HG03045 (cell line): ENCODE measurements at regions not wholly inside any gene's neighbourhood (a gene's known extent, or its start where the extent isn't known, plus 50 kb on each side); places are given as distances from the start of the nearest gene placed in this dataset.
"Not testable (repeated sequence)": the region's sequence is repeated elsewhere in the genome, so short reads cannot be mapped to it uniquely, and the experiment has no call there.

Experiments used
- ATAC-seq: cut with Tn5 transposase; IDR thresholded peaks from one replicate; pipeline ENCODE4 v1.9.1; 2021; ENCODE audit warnings: mild to moderate bottlenecking, moderate library complexity; ENCODE audit not compliant: unreplicated experiment

DNA sequence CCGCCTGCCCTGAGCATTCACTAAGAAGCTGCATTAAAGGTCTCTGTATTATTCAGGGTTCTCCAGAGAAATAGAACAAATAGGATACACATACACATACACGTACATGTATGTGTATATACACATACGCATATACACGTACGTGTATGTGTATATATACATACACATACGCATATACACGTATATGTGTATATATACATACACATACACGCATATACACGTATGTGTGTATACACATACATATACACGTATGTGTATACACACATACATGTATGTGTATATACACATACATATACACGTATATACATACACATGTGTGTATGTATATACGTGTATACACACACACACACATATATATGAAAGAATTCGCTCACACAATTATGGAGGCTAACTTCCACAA, 108.9 kb upstream of the BARHL2 start:
- no peak for ATAC-seq

DNA sequence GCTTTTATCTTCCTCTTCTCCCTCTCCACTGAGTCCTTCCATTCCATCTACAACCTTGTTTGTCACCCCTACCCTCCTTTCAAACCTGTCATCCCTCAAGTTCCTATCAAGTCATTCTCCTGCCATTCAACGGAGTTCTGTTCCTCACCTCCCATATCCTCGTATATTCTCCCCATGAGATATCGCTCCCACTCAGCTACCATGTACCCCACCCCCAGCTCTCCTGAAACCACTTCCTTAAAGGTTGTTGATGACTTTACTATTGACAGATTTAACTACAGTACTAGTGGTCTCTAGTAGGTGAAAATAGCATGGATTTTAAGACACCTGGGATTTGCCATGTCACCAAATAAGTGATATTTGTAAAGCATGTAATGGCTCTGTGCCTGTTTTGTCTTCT, 107.4 kb upstream of the BARHL2 start:
- ATAC-seq, result no peak

DNA sequence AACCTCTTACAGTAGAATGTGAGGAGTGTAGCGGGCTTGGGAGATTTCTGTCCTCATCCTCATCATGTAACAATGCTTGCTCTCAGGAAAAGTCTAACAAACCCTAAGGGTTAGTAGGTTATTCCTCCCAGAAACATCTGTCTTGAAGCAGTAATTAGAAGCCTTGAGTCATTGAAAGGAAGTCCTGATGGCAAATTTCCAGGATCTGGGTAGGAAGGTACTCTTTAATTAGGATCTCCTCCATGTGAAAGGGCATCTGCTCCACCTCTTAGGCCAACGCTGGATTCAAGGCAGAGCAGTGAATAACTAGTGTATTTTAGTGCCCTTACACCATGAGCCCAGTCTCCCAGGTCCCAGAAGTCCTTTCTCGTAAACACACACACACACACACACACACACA, 106.6 kb upstream of the BARHL2 start:
- ATAC-seq, result no peak

DNA sequence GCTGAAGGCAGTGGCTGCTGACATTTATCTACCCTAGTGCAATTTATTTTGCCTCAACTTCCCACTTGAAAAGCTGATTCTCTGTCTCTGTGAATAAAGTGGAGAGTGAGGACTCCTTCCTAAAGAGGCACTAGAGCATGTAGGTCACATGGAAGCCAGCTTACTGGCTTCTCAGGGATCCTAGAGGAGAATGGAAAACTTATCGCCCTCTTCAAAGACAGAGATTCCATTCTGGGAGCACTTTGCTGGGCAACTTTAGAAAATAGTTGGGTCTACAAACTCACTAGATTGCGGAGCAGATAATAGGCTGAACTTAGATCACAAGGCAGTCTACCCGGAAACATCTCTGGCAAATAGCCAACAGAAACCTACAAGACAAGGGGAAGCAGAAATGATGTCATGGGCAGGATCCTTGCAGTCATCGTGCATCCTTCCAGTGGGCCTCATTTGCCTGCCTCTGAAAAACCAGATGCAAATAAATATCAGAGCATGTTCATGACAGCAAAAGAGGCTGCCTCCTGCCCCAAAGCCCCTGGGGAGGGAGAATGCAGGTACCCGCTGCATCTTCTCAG, 104.8 kb upstream of the BARHL2 start:
- no peak for ATAC-seq

DNA sequence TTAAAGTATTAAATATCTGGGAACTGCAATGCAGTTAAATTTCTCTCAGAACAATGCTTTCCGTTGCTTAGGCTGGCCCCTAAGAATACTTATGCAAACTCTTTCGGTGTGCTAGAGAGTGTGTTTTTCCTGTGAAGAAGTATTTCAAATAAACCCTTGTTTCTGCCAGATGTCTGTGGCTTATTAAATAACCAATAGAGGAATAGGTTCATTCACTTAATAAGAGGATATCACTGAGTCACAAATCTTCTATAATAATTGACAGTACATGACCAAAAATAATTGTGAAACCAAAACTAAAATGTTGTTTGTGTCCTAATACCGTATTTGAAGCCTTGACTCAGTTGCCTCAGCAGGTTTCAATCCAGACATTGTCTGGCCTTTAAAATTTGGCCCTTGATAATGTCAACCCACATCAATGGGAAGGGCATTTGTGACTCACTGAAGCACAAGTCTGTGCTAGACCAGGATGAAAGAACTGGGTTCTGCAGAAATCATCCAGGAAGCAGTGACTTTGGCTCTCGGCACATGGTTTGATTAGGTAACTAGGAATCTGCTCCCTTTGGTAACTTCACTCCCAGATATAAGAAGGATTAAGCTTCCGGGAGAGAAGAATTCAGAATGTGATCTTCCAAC, 104.2 kb upstream of the BARHL2 start:
- ATAC-seq, result no peak

DNA sequence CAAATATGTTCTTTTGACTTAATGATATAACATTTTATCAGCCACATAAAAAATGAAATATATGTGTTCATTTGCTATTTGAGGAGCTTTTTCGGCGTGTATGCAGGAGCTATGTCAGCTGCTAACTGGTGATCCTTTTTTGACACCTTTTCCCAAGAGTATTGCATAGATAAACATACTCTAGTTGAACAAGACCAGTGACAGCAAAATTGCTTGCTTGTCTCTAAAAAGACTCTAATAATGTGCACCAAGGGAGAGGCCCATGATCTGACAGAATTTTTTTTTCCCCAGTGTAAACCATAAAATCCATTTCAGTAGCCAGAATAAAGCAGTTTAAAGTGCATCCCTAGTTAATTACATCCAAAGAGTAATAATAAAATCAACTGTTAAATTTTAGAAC, 103.6 kb upstream of the BARHL2 start:
- ATAC-seq, result no peak

DNA sequence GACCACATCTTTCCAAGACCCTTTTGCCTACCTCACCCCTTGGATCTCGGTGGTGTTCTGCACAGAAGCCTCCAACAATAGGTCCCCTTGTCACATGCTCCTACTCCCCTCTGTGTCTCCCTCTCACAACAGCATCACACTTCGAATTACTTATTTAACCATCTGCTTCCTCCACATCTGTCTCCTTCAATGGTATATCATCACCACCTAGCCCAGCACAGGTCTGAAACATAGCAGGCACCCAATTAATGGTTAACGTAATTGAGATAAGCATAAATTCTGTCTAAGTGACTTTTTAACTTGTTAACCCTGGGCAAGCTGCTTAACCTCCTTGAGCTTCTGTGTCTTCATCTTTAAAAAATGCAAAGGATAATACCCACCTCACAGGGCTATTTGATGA, 100.3 kb upstream of the BARHL2 start:
- ATAC-seq, result no peak

DNA sequence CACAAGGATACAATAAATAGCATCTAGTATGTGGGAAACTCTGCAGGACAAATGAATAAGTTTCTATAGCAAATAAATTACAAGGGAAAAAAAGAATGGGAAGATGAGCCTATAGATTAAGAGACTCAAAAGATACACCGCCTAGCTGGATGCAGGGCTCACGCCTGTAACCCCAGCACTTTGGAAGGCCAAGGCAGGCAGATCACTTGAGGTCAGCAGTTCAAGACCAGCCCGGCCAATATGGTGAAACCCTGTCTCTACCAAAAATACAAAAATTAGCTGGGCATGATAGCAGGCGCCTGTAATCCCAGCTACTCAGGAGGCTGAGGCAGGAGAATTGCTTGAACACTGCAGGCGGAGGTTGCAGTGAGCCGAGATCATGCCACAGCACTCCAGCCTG, 95.1 kb upstream of the BARHL2 start:
- ATAC-seq, result not testable (repeated sequence)

DNA sequence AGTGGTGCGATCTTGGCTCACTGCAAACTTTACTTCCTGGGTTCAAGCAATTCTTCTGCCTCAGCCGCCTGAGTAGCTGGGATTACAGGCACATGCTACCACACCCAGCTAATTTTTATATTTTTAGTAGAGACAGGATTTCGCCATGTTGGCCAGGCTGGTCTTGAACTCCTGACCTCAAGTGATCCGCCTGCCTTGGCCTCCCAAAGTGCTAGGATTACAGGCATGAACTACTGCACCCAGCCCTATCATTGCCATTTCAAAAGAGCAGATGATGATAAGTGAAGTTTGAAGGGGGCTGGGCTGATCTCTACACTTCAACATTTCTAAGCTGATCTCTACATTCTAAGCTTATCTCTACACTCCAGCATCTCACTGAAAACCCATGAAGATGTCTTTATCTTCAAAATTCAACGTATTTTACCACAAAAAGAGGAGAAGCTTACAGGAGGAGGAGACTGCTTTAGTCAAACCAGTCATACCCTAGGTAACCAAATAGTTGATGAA, 94.4 kb upstream of the BARHL2 start:
- not testable (repeated sequence) for ATAC-seq

DNA sequence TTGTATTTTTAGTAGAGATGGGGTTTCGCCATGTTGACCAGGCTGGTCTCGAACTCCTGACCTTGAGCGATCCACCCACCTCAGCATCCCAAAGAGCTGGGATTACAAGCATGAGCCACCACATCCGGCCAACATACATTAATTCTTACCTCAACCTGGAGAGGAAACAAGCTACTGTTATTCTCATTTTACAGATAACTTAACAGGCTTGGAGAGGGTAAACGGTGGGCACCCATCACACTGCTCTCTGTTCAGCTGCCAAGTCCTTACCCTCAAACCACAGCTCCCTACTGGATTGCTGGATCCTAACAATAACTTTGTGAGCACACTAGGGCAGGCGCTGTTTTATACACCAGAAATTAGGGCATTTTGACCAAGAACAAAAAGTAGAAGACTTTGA, 93.6 kb upstream of the BARHL2 start:
- ATAC-seq, result no peak

DNA sequence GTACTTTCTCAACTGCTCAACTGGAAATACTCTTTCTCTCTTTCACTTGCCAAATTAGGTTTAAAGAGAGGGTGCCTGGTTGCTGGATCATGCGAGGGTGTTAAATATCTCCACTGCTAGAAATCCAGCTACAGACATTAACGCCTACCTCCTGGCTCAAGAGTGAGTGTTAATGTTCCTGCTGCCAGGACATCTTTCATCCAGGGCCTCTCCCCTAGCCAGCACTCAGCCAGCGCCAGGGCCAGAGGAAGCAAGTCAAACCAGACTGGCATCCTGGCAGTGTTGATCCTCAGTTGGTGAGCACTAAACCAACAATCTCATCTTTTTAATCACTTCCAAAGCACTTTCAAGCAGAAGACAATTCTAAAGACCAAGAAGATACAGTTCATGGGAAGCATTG, 92.9 kb upstream of the BARHL2 start:
- ATAC-seq, result no peak

DNA sequence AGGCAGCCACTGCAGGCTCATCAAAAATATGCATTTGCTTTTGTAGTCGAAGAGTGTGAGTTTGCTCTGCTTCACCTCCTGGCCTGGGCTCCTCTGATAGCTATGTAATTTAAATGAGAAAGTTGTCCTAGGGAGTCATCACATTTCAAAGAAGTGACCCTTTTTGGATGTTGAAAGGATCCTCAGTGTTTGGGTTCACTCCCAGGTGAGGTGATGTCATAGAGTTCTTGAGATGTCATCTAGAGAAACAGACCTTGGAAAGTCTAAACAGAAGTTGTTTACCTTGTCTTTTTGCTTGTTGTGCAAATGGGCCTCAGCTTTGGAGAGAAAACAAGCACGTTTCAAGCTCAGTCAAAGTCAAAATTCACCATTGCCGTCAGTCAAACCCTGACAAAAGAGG, 92.0 kb upstream of the BARHL2 start:
- ATAC-seq, result no peak

DNA sequence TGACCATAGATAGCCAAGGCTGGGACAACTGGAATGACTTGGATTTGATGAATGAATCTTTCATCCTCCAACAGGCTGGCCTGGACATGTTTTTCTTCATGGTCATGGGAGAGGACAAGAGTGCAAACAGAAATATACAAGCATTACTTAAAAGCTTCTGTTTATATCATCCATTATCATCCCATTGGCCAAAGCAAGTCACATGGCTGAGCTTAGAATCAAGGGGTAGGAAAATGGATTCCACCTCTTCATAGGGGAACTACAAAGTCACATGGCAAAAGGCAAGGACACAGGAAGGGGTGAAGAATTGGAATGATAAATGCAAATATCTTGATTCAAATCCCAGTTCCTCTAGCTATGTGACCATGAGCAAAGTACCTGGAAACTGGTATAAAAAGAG, 90.2 kb upstream of the BARHL2 start:
- no peak for ATAC-seq

DNA sequence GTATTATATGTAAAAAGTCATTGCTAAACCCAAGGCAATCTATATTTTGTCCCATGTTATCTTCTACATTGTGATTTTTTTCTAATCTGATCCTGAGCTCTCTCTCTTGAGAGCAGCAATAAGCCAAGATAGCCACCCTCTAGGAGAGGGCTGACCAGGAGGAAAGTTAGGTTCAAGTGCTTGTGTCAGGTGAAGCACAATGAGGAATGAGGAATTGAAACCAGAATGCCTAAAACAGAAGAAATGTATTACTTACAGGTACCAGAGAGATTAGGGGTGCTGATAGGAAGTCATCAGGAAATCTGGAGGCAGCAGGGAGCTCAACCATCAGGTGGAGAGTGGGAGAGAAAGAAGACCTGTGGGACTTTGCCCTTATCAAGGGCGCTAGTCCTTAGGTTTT, 85.5 kb upstream of the BARHL2 start:
- no peak for ATAC-seq

DNA sequence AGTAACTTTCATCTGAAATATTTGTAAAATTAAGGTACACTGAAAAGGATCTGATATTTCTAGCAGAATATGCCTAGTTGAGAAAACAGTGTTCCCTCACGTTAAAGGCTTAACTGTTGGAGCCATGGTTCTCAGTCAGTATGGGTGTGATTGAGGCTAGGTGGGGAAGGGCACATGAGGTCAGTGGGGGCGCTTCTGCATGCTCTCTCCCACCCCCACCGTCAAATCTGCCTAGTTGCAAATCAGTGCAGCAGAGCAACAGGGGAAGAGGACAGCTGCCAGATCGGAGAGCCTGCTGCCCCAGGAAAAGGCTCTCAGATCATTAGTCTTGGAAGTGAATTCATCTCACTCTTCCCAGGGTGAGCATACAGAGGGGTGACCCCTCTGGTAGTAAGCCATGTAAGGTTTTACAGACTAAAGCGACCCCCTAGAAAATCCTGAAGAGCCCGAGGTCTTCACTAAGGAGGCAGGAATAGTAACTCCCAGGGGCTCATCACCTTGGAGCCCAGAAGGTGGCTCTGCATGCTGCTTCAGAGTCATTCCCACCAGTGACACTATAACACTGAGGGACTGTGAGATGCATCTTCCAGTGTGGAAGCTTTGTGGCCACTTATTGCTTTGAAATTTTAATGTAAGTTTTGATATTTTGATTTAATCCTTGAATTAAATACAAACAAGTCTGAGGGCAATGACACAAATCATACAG, 83.1 kb upstream of the BARHL2 start:
- no peak for ATAC-seq

DNA sequence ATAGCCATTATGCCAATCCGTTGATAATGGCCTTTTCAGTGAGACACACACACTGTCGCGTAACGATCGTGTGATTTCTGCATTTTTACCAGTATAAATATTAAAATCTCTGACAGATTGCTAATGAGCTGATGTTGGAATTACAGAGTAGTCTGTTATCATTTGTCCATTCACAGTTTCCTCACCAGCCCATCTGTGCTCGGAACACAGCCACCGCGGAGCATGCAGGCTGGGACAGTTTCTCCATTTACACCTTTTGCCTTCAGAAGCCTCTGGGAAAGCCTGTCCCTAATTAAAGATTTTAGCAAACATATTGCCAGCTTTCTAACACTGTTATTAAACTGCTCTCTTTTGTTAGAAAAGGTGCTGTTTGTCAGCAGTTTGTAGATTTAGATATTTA, 82.2 kb upstream of the BARHL2 start:
- ATAC-seq, result no peak

DNA sequence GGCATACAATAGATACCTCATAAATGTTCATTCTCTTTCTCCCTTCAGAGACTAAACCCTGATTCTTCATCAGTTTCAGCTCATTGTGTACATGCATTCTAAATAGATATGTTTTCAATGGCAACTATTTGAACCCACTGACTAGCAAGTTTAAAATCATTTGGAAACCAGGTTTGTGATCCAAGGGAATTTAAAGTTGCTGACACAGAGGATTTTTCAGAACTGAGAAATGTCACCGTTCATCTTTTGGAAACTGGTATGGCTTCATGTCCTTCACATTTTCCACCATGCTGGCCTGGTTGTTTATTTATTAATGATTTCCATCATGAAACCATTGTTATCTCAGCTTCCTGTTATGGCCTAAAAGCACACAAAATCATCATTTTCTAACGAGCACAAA, 81.8 kb upstream of the BARHL2 start:
- ATAC-seq, result no peak

DNA sequence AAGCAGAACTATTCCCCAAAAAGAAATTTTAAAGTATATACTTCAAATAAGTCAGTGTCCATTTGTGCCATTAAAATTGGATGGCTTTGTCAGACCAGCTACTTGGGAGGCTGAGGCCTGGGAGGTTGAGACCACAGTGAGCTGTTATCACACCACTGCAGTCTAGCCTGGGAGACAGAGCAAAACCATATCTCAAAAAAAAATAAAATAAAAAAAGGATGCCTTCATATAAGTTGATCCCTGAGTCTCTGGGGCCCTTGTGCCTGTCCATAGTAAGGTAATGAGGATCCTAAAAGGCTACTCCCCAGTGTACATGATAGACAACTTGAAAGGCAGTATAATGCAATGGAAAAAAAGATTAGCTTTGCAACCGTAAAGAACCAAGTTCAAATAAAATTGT, 81.2 kb upstream of the BARHL2 start:
- no peak for ATAC-seq

DNA sequence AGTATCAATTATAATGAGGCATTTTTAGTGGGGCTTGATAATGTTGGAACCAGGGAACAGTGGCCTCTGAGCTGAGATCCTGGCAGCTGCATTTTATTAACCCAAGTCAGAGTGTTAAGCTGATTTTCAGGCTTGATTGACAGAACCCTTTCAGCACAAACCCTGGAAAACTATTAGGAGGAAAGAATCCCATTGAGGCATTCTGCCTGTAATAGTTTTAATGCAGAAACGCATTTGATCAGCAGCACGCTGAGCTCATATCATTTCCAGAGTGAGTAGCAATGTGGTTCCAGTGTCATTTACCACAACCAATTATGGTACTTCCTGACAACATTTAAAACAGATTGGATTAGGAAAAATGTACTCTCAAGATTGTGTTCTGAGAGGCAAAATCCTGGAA, 78.3 kb upstream of the BARHL2 start:
- no peak for ATAC-seq

DNA sequence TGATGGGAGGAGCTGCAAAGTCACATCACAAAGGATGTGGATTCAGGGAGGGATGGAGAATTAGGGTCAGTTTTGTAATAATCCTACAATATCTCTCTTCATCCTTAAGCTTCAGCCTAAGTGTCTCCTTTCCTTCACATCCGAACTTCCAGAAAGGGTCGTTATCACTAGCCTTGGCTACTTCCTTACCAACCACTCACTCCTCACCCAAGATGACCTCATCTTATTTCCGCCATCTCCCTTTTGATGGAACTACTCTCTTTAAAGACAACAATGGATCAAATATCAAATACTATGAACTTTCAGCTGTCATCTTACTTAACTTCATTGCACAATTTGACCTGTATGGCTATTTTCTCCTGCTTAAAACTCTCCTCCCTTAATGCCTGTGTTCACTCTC, 69.6 kb upstream of the BARHL2 start:
- no peak for ATAC-seq

DNA sequence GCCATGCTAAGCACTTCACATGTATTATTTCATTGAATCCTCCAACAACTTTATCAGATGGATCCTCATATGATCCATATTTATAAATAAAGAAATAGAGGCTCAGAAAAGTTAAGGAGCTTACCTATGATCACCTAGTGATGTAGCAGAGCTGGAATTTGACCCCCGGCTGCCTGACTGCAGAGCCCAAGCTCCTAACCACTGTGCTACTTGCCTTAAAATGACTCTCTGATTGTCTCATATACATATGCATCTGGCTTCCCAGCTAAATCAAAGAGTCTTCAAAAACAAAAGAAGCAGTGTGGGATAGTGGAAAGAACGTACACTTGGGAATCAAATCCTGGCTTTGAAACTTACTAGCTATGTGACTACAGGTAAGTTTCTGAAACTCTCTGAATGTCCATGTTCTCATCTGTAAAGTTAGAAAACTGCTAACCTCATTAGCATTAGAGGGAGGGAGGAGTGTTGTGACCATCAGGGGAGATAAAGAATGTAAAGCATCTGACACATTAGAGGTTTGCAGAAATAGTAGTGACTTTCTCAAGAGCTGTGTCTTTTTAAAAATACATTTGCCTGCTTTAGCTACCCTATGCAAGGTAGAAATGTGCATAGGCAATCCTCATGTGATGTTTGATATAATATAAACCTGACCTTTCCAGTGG, 67.2 kb upstream of the BARHL2 start:
- ATAC-seq, result no peak

DNA sequence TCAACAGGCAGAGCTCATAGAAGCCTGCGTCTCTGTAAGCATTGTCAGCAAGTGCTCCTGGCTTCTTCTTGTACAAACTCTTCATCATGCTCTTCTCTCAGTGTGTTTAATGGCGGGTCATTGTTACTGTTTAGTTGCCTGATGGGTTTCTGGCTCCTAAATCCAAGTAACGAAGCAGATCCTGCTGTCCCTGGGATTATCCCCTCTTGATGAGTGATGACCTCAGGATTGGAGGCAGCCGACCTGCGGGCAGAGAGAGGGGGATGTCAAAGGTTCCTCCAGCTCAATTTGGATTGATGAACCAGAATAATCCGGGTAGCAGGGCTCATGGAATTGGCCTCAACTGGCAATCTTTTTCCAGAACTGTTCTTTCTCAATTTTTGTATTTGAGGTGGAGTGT, 66.1 kb upstream of the BARHL2 start:
- no peak for ATAC-seq
